ENCODE measurements at regions not wholly inside any gene's neighbourhood (a gene's known extent, or its start where the extent isn't known, plus 50 kb on each side); places are given as distances from the start of the nearest gene placed in this dataset.

- ChIA-PET POLR2A (no interaction called here), CTCF (no interaction called here)
- Mint-ChIP-seq H3K9me3 (peaks cover 4% of the 10 kb centered on the region), H3K27ac (no peak overlapping the region), H3K4me3 (no peak overlapping the region), H3K4me1 (ENCODE audit: low read depth) (no peaks in the 10 kb centered on the region), H3K27me3 (no peaks in the 10 kb centered on the region), H3K36me3 (ENCODE audit: low read depth) (no peaks in the 10 kb centered on the region)
- no peak for ATAC-seq (ENCODE audit: poor library complexity)
- Histone ChIP-seq H3K27me3 (ENCODE audit: control insufficient read depth in 1 of 2, insufficient read depth in 2 of 2, low read length in 2 of 2) (no peaks in the 10 kb centered on the region), H3K36me3 (ENCODE audit: insufficient read depth, low read length) (no peaks in the 10 kb centered on the region), H3K27ac (ENCODE audit: low read depth in 1 of 2, low read length in 2 of 2) (no peak overlapping the region), H3K9me3 (ENCODE audit: control insufficient read depth in 1 of 2, insufficient read depth in 1 of 2, low read length in 2 of 2) (peaks cover 0 to 5% of the 10 kb centered on the region in 2 experiments), H3K4me3 (ENCODE audit: low read length) (no peak overlapping the region), H3K4me1 (ENCODE audit: insufficient read depth, low read length) (no peaks in the 10 kb centered on the region)
- no peak for TF ChIP-seq CTCF (IDR thresholded peaks at IDR 0.05)
- no peak for DNase-seq
- intact Hi-C loops (cut with DNase I, micrococcal nuclease): no loop called here
These were observed 455.4 kb downstream of the RNF144B start for GRCh38 chr6:18842534-18842933.

GRCh38 chr6:18845896-18846295, 458.7 kb downstream of the RNF144B start:
- Mint-ChIP-seq H3K4me3 (no peak overlapping the region), H3K9me3 (peaks cover 4% of the 10 kb centered on the region), H3K27me3 (no peaks in the 10 kb centered on the region), H3K4me1 (ENCODE audit: low read depth) (no peaks in the 10 kb centered on the region), H3K36me3 (ENCODE audit: low read depth) (no peaks in the 10 kb centered on the region), H3K27ac (no peak overlapping the region)
- POLR2A ChIA-PET: no interaction called here
- Histone ChIP-seq H3K27ac (ENCODE audit: low read depth in 1 of 2, low read length in 2 of 2) (no peak overlapping the region), H3K27me3 (ENCODE audit: control insufficient read depth in 1 of 2, insufficient read depth in 2 of 2, low read length in 2 of 2) (no peaks in the 10 kb centered on the region), H3K9me3 (ENCODE audit: control insufficient read depth in 1 of 2, insufficient read depth in 1 of 2, low read length in 2 of 2) (peaks cover 0 to 5% of the 10 kb centered on the region in 2 experiments), H3K4me3 (ENCODE audit: low read length) (no peak overlapping the region), H3K36me3 (ENCODE audit: insufficient read depth, low read length) (no peaks in the 10 kb centered on the region), H3K4me1 (ENCODE audit: insufficient read depth, low read length) (no peaks in the 10 kb centered on the region)
- no peak for TF ChIP-seq CTCF (IDR thresholded peaks at IDR 0.05)
- CTCF ChIA-PET: no interaction called here
- ATAC-seq (ENCODE audit: poor library complexity) (no peak), DNase-seq (no peak)
- intact Hi-C loops (cut with DNase I, micrococcal nuclease): no loop called here

- intact Hi-C loops (cut with DNase I, micrococcal nuclease): no loop called here
- no peaks in the 10 kb centered on the region for H3K4me1 Mint-ChIP-seq (ENCODE audit: low read depth)
- Histone ChIP-seq H3K27me3 (ENCODE audit: control insufficient read depth in 1 of 2, insufficient read depth in 2 of 2, low read length in 2 of 2) (no peaks in the 10 kb centered on the region), H3K36me3 (ENCODE audit: insufficient read depth, low read length) (no peaks in the 10 kb centered on the region), H3K4me3 (ENCODE audit: low read length) (no peak overlapping the region), H3K4me1 (ENCODE audit: insufficient read depth, low read length) (no peaks in the 10 kb centered on the region), H3K9me3 (ENCODE audit: control insufficient read depth in 1 of 2, insufficient read depth in 1 of 2, low read length in 2 of 2) (peaks cover 0 to 1% of the 10 kb centered on the region in 2 experiments), H3K27ac (ENCODE audit: low read depth in 1 of 2, low read length in 2 of 2) (no peak overlapping the region)
- peaks cover 4% of the 10 kb centered on the region for H3K9me3 Mint-ChIP-seq
- ATAC-seq (ENCODE audit: poor library complexity) (no peak), DNase-seq (no peak)
- no peaks in the 10 kb centered on the region for H3K27me3 Mint-ChIP-seq
- no peaks in the 10 kb centered on the region for H3K36me3 Mint-ChIP-seq (ENCODE audit: low read depth)
- POLR2A ChIA-PET: no interaction called here
- H3K27ac Mint-ChIP-seq: no peak overlapping the region
- no peak overlapping the region for H3K4me3 Mint-ChIP-seq
- no peak for TF ChIP-seq CTCF (IDR thresholded peaks at IDR 0.05)
- CTCF ChIA-PET: no interaction called here
These were observed 459.2 kb downstream of the RNF144B start for GRCh38 chr6:18846327-18846726.

Data from CD4-positive, alpha-beta T cell (primary cell).